Keratinocyte (primary cell): ENCODE measurements at regions not wholly inside any gene's neighbourhood (a gene's known extent, or its start where the extent isn't known, plus 50 kb on each side); places are given as distances from the start of the nearest gene placed in this dataset.

Experiments used
- DNase-seq: peaks from one replicate; pipeline ENCODE4 v3.0.0-alpha.2; 2011; ENCODE audit warnings: low read depth, missing footprints, low spot score
- FAIRE-seq: peaks from 2 replicates; lab custom pipeline; 2011; peaks lifted over from hg19 to GRCh38; lab: Jason Lieb, UNC
- H2AFZ ChIP-seq: 2 replicates; pipeline ENCODE4 v1.6.0; 2012; ENCODE audit warnings: low read length, control low read depth, inconsistent platforms; ENCODE audit not compliant: control insufficient read depth
- H3K27ac ChIP-seq: 2 replicates; pipeline ENCODE4 v1.5.1; 2011; ENCODE audit warnings: low read length; ENCODE audit not compliant: control insufficient read depth, insufficient read depth
- H3K27me3 ChIP-seq: 3 replicates; pipeline ENCODE4 v1.6.0; 2011; ENCODE audit warnings: low read length; ENCODE audit not compliant: control insufficient read depth, insufficient read depth; ENCODE audit errors: extremely low read depth
- H3K36me3 ChIP-seq, 2 experiments: 2 replicates in 1 of 2; 3 replicates in 1 of 2; pipeline ENCODE4 v1.5.1; 2011; ENCODE audit warnings: low read length in 2 of 2, mild to moderate bottlenecking in 1 of 2; ENCODE audit not compliant: control insufficient read depth in 2 of 2, insufficient read depth in 2 of 2; ENCODE audit errors: extremely low read depth in 1 of 2
- H3K4me1 ChIP-seq: 3 replicates; pipeline ENCODE4 v1.5.1; 2011; ENCODE audit warnings: low read length; ENCODE audit not compliant: control insufficient read depth, insufficient read depth; ENCODE audit errors: extremely low read depth
- H3K4me2 ChIP-seq: 3 replicates; pipeline ENCODE4 v1.6.0; 2011; ENCODE audit warnings: low read depth, low read length; ENCODE audit not compliant: control insufficient read depth, insufficient read depth; ENCODE audit errors: extremely low read depth
- H3K4me3 ChIP-seq, 3 experiments: fragments of 200-600 bp in 1 of 3; sonication (generic) in 1 of 3; 2 replicates in 2 of 3; 3 replicates in 1 of 3; pipeline ENCODE4 v1.5.1; 2011 to 2016; ENCODE audit warnings: low read length in 3 of 3, mild to moderate bottlenecking in 3 of 3, control low read depth in 2 of 3, inconsistent platforms in 1 of 3, low read depth in 1 of 3, mixed read lengths in 1 of 3, mixed run types in 1 of 3, moderate library complexity in 1 of 3; ENCODE audit not compliant: control insufficient read depth in 2 of 3, insufficient read depth in 2 of 3; ENCODE audit errors: extremely low read depth in 1 of 3
- H3K79me2 ChIP-seq: 2 replicates; pipeline ENCODE4 v1.6.0; 2012; ENCODE audit warnings: low read length; ENCODE audit not compliant: control insufficient read depth, insufficient read depth
- H3K9ac ChIP-seq: 3 replicates; pipeline ENCODE4 v1.6.0; 2011; ENCODE audit warnings: low read length; ENCODE audit not compliant: control insufficient read depth, insufficient read depth; ENCODE audit errors: extremely low read depth
- H3K9me1 ChIP-seq: 3 replicates; pipeline ENCODE4 v1.6.0; 2011; ENCODE audit warnings: low read length; ENCODE audit not compliant: control insufficient read depth, insufficient read depth; ENCODE audit errors: extremely low read depth
- H3K9me3 ChIP-seq: 2 replicates; pipeline ENCODE4 v1.5.1; 2012; ENCODE audit warnings: low read depth, low read length; ENCODE audit not compliant: control insufficient read depth
- H4K20me1 ChIP-seq: 3 replicates; pipeline ENCODE4 v1.6.0; 2011; ENCODE audit warnings: low read length; ENCODE audit not compliant: control insufficient read depth, insufficient read depth; ENCODE audit errors: extremely low read depth
- CTCF ChIP-seq, 3 experiments: IDR thresholded peaks in 1 of 3; conservative IDR thresholded peaks in 1 of 3; optimal IDR thresholded peaks in 1 of 3; 2 replicates in 2 of 3; 3 replicates in 1 of 3; pipeline versions ENCODE3 to v1.5.1; 2011; ENCODE audit warnings: low read length in 3 of 3, mild to moderate bottlenecking in 3 of 3, moderate library complexity in 2 of 3, control low read depth in 1 of 3, inconsistent platforms in 1 of 3; ENCODE audit not compliant: insufficient read depth in 2 of 3; ENCODE audit errors: extremely low read depth in 1 of 3
- EZH2 ChIP-seq: IDR thresholded peaks from one replicate; pipeline ENCODE4 v1.6.1; 2012; ENCODE audit warnings: inconsistent platforms, mild to moderate bottlenecking, low read length, moderate library complexity
- dilution Hi-C: fragments of 300-500 bp; cut with MboI; formaldehyde crosslinking; loops from one replicate; pipeline ENCODE4 v1.7.0; 2020; ENCODE audit warnings: low sequenced_read_pairs; ENCODE audit not compliant: extremely low pct_ligation_motif_present

GRCh38 chr11:15906481-15907035, 449.8 kb downstream of the SOX6 start:
- Histone ChIP-seq H3K9me1 (no peaks in the 10 kb centered on the region), H3K9me3 (no peaks in the 10 kb centered on the region), H4K20me1 (no peaks in the 10 kb centered on the region), H3K27me3 (no peaks in the 10 kb centered on the region), H3K36me3 (no peaks in the 10 kb centered on the region), H3K9ac (no peak overlapping the region), H3K4me3 (no peak overlapping the region), H3K4me1 (no peaks in the 10 kb centered on the region), H3K4me2 (no peak overlapping the region), H2AFZ (no peak overlapping the region), H3K79me2 (no peaks in the 10 kb centered on the region), H3K27ac (no peak overlapping the region)
- TF ChIP-seq EZH2 (no peak), CTCF (optimal IDR thresholded peaks at IDR 0.05 in 1 of 3, IDR thresholded peaks at IDR 0.05 in 1 of 3, conservative IDR thresholded peaks at IDR 0.05 in 1 of 3; ENCODE audit: extremely low read depth in 1 of 3, insufficient read depth in 2 of 3, low read length in 3 of 3) (no peak)
- FAIRE-seq, result no peak
- no peak for DNase-seq
- dilution Hi-C loops, result no loop called here

GRCh38 chr11:15907806-15908205, 448.5 kb downstream of the SOX6 start:
- Histone ChIP-seq H3K9me1 (no peaks in the 10 kb centered on the region), H3K27ac (no peak overlapping the region), H3K36me3 (no peaks in the 10 kb centered on the region), H2AFZ (no peak overlapping the region), H3K27me3 (no peaks in the 10 kb centered on the region), H3K4me2 (no peak overlapping the region), H3K79me2 (no peaks in the 10 kb centered on the region), H3K4me3 (no peak overlapping the region), H3K9me3 (no peaks in the 10 kb centered on the region), H3K4me1 (no peaks in the 10 kb centered on the region), H4K20me1 (no peaks in the 10 kb centered on the region), H3K9ac (no peak overlapping the region)
- dilution Hi-C loops, result no loop called here
- TF ChIP-seq CTCF (optimal IDR thresholded peaks at IDR 0.05 in 1 of 3, IDR thresholded peaks at IDR 0.05 in 1 of 3, conservative IDR thresholded peaks at IDR 0.05 in 1 of 3; ENCODE audit: extremely low read depth in 1 of 3, insufficient read depth in 2 of 3, low read length in 3 of 3), result no peak
- no peak for TF ChIP-seq EZH2
- no peak for FAIRE-seq
- no peak for DNase-seq
